SJSA1 (cell line): ENCODE measurements at regions not wholly inside any gene's neighbourhood (a gene's known extent, or its start where the extent isn't known, plus 50 kb on each side); places are given as distances from the start of the nearest gene placed in this dataset.

Experiments used
- DNase-seq, 2 experiments: peaks; one replicate each; pipeline ENCODE4 v3.0.0-alpha.2; 2015 to 2020; ENCODE audit warnings: low spot score in 2 of 2, low read depth in 1 of 2
- H3K27ac ChIP-seq: fragments of 250-450 bp; sonication (Bioruptor Pico); 2 replicates; pipeline ENCODE4 v1.5.1; 2020; ENCODE audit warnings: mild to moderate bottlenecking, moderate library complexity
- H3K27me3 ChIP-seq: fragments of 250-450 bp; sonication (Bioruptor Pico); replicated peaks from 2 replicates; pipeline ENCODE4 v1.5.1; 2020; ENCODE audit warnings: mild to moderate bottlenecking, moderate library complexity
- H3K36me3 ChIP-seq: fragments of 250-450 bp; sonication (Bioruptor Pico); 2 replicates; pipeline ENCODE4 v1.5.1; 2020; ENCODE audit warnings: mild to moderate bottlenecking
- H3K4me1 ChIP-seq: fragments of 250-450 bp; sonication (Bioruptor Pico); replicated peaks from 2 replicates; pipeline ENCODE4 v1.6.1; 2021; ENCODE audit warnings: mild to moderate bottlenecking
- H3K4me3 ChIP-seq: fragments of 250-450 bp; sonication (Bioruptor Pico); 2 replicates; pipeline ENCODE4 v1.5.1; 2020; ENCODE audit warnings: mild to moderate bottlenecking
- H3K9me3 ChIP-seq: fragments of 250-450 bp; sonication (Bioruptor Pico); replicated peaks from 2 replicates; pipeline ENCODE4 v1.5.1; 2020; ENCODE audit warnings: mild to moderate bottlenecking

DNA sequence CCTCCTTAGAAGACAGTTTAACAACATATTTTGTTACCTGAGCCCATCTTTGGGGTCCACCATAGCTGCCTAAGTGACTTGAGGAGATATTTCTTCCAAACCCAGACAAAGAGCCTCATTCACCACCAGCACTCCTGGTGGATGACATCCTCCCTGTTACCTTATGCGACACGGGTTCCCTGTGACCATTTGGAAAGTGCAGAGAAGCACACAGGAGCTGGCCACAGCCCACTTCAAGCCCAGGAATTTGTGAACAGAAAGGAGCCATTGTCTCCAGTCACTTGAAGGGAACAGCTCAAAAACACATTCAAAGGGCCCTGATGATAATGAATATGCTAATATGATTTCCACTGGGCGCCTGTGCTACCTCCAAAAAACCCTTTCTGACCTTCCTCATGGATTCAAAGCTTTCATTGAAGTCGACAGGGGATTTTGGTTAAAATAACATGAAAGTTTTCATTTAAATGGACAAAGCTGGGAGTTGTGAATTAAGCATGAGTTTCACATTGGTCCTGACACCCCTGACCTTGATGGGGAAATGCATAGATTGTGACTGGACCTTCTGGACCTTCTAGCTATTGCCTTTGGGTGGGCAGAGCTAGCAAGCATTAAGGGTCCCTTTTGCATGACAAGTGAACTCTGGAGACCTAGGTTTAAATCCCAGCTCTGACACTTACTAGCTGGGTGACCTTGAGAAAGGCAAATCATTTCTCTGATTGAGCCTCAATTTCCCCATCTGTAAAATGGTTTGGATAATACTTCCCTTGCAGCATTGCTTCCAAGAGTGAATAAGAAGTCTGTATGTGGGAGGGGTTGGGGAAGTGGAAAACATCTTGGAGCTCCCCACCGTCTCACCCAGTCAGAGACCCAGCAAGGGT, 83.3 kb upstream of the SIRPA start:
- Histone ChIP-seq H3K27ac (peak overlapping the region; percentile 64), H3K4me1 (peaks cover 71% of the 10 kb centered on the region), H3K9me3 (no peaks in the 10 kb centered on the region), H3K36me3 (no peaks in the 10 kb centered on the region), H3K4me3 (no peak overlapping the region), H3K27me3 (no peaks in the 10 kb centered on the region)
- peak in 1 of 2 experiments; percentile 30 for DNase-seq

DNA sequence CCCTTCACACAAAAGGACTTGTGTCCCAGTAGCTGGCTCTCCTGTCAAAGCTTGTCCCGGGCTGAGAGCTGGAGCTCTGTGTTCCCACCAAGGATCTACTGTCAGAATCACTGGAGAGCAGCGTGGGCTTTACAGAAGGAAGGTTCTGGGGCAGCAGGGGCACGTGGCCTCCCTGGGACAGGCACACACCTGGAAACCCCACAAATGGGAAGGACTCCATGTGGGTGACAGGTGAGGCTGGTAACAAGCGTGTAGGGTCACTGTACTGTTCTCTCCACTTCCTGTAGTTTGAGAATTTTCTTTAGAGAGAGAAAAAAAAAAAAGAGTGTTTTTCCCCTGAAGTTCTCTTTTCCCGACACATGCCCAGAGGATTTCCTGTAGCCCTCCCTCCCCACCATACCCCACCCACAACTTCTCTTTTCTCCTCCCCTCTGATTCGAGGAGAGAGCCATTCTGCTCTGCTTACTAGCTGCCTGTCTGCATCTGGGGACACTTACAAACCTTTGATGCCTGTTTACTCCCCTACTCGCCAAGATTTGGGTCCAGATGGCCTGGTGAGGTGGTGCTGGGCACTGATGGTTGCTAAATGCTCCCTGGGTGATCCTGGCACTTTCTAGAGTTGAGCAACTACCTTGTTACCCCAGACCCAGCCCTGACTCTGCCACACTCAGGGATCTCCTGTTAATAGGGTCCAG, 84.1 kb upstream of the SIRPA start:
- H3K27ac ChIP-seq, result peak overlapping the region; percentile 24; the same call in 1 of the 2 replicates

DNA sequence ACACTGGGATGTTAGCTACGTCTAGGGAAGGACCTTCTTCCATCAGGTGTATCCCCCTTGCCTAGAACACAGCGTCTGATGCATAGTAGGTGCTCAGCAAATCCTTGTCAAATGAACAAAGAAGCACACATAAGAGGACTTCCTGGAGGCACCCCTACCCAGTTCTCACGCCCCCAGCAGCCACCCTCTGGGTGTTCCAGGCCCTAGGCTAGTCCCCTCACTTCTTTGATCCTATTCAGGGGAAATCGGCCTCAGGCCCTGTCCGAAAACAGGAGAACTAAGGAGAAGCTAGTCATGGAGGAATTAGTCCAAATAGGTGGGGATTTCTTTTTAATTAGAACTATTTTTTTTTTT, 84.7 kb upstream of the SIRPA start:
- Histone ChIP-seq H3K36me3 (no peaks in the 10 kb centered on the region), H3K9me3 (no peaks in the 10 kb centered on the region), H3K27me3 (no peaks in the 10 kb centered on the region), H3K4me1 (peaks cover 58% of the 10 kb centered on the region), H3K27ac (peak overlapping the region; percentile 24; the same call in 1 of the 2 replicates), H3K4me3 (no peak overlapping the region)
- no peak for DNase-seq

More for the DNA sequence above, 84.1 kb upstream of the SIRPA start:
- Histone ChIP-seq H3K9me3 (no peaks in the 10 kb centered on the region), H3K4me1 (peaks cover 63% of the 10 kb centered on the region), H3K4me3 (no peak overlapping the region), H3K36me3 (no peaks in the 10 kb centered on the region), H3K27me3 (no peaks in the 10 kb centered on the region)
- DNase-seq, result peak in 1 of 2 experiments; percentile 54

DNA sequence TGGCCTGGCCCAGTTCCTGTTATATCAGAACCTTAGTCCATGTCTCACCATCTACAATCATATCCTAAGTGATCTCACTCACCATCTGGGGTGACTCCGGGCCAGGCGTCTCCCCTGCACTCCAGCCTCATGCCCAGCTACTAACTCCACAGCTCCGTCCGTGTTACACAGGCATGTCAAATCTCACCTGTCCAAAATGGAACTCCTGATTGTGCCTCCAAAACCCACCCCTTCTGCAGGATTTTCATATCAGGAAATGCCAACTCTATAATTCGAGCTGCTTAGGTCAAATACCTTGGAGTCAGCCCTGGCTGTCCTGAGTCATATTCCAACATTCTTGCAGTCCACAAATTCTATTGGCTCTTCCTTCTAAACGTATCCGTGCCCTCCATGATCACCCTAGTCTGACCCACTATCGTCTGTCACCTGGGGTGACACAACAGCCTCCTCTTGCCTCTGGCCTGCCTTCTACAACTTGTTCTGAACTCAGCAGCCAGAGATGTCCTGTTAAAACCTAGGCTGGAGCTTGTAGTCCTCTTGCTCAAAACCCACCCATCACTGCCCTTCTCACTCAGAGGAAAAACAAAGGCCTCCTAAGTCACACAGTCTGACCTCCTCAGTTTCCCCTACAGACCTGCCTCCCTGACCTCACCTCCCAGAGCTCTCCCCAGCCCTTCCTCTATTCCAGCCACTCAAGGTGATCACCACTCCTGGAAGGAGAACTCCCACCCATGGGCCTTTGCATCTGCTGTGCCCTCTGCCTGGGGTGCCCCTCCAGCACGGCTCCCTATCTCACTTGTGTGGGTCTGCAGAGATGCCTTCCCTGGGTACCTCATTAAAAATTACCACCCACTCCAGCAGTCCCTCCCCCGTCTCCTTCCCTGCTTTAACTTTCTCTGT, 85.3 kb upstream of the SIRPA start:
- Histone ChIP-seq H3K27me3 (no peaks in the 10 kb centered on the region), H3K4me3 (no peak overlapping the region), H3K4me1 (peaks cover 58% of the 10 kb centered on the region), H3K27ac (peak overlapping the region; percentile 85), H3K9me3 (no peaks in the 10 kb centered on the region), H3K36me3 (no peaks in the 10 kb centered on the region)
- peak; percentile 58 to 67 for DNase-seq

DNA sequence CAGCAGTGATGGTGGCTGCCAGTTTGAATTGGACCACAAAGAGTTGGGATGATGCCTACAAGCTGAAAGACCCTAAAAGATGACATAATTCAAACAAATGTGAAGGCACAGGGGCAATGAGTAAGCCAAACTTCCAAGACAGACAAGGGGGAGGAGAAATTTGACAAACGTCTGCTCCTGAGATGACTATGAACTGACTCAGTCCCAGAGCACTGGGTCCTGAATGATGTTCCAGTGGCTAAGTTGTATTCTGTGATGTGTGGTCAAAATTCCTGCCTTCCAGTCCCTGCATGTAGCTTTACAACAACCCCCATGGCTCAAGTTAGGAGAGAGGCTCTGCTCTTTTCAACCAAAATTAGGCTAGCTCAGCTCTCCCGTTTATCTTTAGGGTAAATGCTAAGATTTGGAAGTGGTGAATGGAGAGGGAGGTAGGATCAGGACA, 86.1 kb upstream of the SIRPA start:
- Histone ChIP-seq H3K27me3 (no peaks in the 10 kb centered on the region), H3K9me3 (no peaks in the 10 kb centered on the region), H3K4me3 (no peak overlapping the region), H3K27ac (peak overlapping the region; percentile 85), H3K36me3 (no peaks in the 10 kb centered on the region), H3K4me1 (peaks cover 58% of the 10 kb centered on the region)
- DNase-seq, result peak; percentile 79 to 86

DNA sequence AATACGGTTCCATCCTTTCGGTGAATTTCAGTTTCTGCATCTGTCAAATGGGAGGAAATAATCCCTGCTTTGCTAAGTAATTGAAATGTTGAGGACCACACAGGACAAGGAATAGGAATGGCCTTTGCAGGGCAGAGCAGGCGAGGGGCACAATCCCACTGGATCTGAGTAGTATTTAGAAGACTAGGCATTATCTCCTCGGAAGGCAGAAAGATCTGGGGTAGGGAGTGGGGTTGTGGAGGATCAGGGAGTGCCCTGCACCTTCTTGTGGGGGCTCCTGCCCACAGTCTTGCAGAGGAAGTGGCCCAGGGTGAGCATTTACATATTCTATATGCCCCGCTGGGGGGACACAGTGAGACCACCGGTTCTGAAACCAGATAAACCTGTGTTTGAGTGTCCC, 87.1 kb upstream of the SIRPA start:
- no peaks in the 10 kb centered on the region for H3K36me3 ChIP-seq

DNA sequence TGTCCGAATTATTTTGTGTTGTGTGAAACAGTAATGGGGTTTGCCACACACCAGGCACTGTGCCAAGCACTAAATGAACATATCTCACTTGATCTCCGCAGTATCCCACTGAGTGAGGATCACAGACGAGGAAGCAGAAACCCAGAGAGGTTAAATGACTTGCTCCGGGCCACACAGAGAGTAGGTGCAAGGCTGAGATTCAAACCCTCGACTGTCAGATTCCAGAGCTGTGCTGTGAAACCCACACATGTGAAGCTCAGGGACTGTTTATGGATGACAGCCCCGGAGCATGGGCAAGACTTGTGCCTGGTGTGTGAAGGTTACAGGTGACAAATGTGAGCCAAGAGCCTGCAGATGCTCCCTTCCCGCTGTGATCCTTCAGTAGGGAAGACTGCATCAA, 87.8 kb upstream of the SIRPA start:
- Histone ChIP-seq H3K36me3 (no peaks in the 10 kb centered on the region), H3K9me3 (no peaks in the 10 kb centered on the region), H3K4me1 (peaks cover 48% of the 10 kb centered on the region), H3K4me3 (no peak overlapping the region), H3K27ac (no peak overlapping the region), H3K27me3 (no peaks in the 10 kb centered on the region; the same call in 1 of the 2 replicates)
- no peak for DNase-seq

More for the DNA sequence above, 87.1 kb upstream of the SIRPA start:
- peaks cover 50% of the 10 kb centered on the region for H3K4me1 ChIP-seq
- H3K9me3 ChIP-seq, result no peaks in the 10 kb centered on the region
- H3K4me3 ChIP-seq, result no peak overlapping the region
- no peak for DNase-seq
- no peak overlapping the region for H3K27ac ChIP-seq
- no peaks in the 10 kb centered on the region; the same call in 1 of the 2 replicates for H3K27me3 ChIP-seq

DNA sequence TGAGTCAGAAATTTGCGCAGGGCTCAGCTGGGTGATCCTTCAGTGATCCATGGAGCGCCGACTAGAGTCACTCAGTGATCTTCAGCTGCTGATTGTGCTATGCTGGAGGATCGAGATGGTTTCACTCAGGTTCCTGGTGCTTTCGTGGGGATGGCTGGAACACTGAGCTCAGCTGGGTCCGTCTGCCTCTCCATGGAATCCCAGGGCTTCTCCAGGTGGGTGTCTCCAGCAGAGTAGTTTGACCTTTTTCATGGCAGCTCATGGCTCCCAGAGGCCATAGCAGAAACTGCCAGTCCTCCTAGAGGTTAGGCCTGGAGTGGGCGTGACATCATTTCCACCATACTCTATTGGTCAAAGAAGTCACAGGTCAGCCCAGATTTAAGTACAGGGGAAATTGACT, 88.8 kb upstream of the SIRPA start:
- Histone ChIP-seq H3K36me3 (no peaks in the 10 kb centered on the region), H3K4me1 (peaks cover 44% of the 10 kb centered on the region), H3K27me3 (no peaks in the 10 kb centered on the region; the same call in 1 of the 2 replicates), H3K4me3 (no peak overlapping the region), H3K27ac (no peak overlapping the region), H3K9me3 (no peaks in the 10 kb centered on the region)
- DNase-seq, result no peak

DNA sequence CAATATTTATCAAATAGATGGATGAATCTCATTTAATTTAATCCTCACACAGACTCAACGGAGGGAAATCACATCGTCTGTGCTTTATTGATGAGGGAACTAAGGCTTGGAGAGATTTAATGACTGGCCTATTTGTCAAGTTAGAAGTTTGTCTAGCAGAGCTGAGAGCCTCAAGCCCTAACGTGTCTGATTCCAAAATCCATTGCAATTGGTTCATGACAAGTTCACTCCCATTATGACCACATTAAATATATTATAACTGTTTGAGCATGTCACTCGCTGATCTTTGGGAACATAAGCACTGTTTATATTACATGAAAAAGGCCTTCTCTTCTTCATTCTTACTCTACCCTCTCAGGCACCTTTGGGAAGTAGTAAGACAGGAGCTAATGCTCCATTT, 89.4 kb upstream of the SIRPA start:
- Histone ChIP-seq H3K27ac (no peak overlapping the region), H3K4me1 (peaks cover 38% of the 10 kb centered on the region), H3K4me3 (no peak overlapping the region), H3K9me3 (no peaks in the 10 kb centered on the region), H3K27me3 (no peaks in the 10 kb centered on the region; the same call in 1 of the 2 replicates), H3K36me3 (no peaks in the 10 kb centered on the region)
- DNase-seq, result no peak

DNA sequence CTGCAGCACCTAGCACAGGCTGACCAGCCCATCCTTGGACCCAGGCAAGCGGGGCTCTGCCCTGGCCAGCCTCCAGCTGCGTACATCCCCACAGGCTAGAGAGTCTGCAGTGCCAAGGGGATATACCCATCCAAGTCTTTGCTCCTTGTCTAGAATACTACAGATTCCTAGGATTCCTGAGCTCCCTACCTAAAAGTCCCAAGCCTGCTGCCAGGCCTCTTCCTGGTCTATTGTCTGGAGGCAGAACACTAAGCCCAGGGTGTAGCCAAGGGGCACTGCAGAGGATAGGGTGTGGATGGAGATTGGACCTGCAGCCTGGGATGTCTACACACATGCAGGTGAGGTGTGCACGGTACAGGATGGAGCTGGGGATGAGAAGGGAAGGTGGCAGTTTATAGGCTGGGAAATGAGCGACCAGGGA, 90.0 kb upstream of the SIRPA start:
- no peak for DNase-seq
- no peaks in the 10 kb centered on the region; the same call in 1 of the 2 replicates for H3K27me3 ChIP-seq
- no peak overlapping the region for H3K4me3 ChIP-seq
- H3K27ac ChIP-seq, result no peak overlapping the region
- no peaks in the 10 kb centered on the region for H3K9me3 ChIP-seq
- peaks cover 31% of the 10 kb centered on the region for H3K4me1 ChIP-seq
- no peaks in the 10 kb centered on the region for H3K36me3 ChIP-seq

DNA sequence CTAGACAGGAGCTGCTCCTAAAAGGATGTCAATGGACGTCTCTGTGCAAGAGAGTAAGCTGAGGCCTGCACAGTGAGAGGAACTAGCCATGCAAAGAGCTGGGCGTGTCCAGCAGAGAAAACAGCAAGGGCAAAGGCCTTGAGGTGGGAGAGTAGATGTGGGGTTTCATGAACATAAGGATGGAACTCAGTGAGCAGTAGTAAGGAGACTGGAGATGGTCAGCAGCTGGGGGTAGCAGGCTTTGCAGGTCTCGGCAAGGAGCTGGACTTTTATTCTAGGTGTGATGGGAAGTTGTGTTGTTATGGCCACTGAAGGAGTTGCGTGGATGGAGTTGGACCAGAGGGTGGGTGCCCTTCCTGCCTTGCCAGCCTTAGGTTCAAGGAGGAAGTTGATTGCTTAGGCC, 90.7 kb upstream of the SIRPA start:
- Histone ChIP-seq H3K4me1 (peaks cover 25% of the 10 kb centered on the region), H3K36me3 (no peaks in the 10 kb centered on the region), H3K4me3 (no peak overlapping the region), H3K27ac (no peak overlapping the region), H3K27me3 (no peaks in the 10 kb centered on the region; the same call in 1 of the 2 replicates), H3K9me3 (no peaks in the 10 kb centered on the region)
- no peak for DNase-seq

DNA sequence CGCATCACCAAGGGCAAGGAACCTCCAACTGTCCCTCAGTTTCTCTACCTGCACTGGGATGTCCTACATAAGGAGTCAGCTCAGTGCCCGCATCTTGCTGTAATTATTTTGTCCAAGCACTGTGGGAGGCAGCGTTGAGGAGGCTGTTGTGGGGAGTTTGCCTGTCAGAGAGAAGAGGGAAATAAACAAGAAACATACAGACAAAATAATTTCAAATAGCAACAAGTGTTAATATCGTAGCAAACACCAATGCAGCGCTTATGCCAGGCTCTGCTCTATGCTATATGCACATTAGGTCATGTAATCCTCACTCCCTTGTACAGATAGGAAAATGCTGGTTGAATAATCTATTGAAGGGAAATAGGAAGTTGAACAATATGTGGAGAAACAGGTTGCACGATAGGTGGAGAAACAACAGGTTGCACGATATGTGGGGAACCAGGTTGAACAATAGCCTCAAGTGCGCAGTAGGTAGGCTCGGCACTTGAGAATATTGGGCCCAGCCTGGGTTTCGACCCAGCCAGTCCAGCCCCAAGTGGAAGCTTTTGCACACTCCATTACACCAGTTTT, 91.2 kb upstream of the SIRPA start:
- no peaks in the 10 kb centered on the region for H3K36me3 ChIP-seq
- H3K4me1 ChIP-seq, result peaks cover 20% of the 10 kb centered on the region
- H3K27ac ChIP-seq, result no peak overlapping the region
- H3K27me3 ChIP-seq, result no peaks in the 10 kb centered on the region; the same call in 1 of the 2 replicates
- no peaks in the 10 kb centered on the region for H3K9me3 ChIP-seq
- no peak for DNase-seq
- H3K4me3 ChIP-seq, result no peak overlapping the region
